Endothelial cell of umbilical vein (primary cell): ENCODE measurements at regions not wholly inside any gene's neighbourhood (a gene's known extent, or its start where the extent isn't known, plus 50 kb on each side); places are given as distances from the start of the nearest gene placed in this dataset.

Source experiments
- BruUV-seq: library from RNA; stranded (reverse); fragments of 400-500 nt; replicated peaks from 2 replicates; lab custom pipeline; 2021; lab: Mats Ljungman, UMichigan
- CTCF ChIA-PET: fragments of 300-600, 350-600 bp; sonication (Branson Sonifier 250); formaldehyde crosslinking; loops from one replicate; lab custom pipeline; 2021; ENCODE audit warnings: antibody characterized with exemption, inconsistent platforms; lab: Charles Lee
- POLR2A ChIA-PET: fragments of 300-600, 350-600 bp; sonication (Branson Sonifier 250); formaldehyde crosslinking; loops from one replicate; lab custom pipeline; 2021; ENCODE audit warnings: antibody characterized with exemption, inconsistent platforms; lab: Charles Lee
- DNase-seq: peaks from one replicate; pipeline ENCODE4 v3.0.0-alpha.2; 2011; ENCODE audit warnings: low read depth, low spot score
- FAIRE-seq: peaks from 2 replicates; lab custom pipeline; 2011; peaks lifted over from hg19 to GRCh38; lab: Jason Lieb, UNC
- H2AFZ ChIP-seq: 2 replicates; pipeline ENCODE4 v1.6.0; 2012; ENCODE audit warnings: low read depth, low read length, control low read depth, inconsistent platforms
- H3K27ac ChIP-seq: 2 replicates; pipeline ENCODE4 v1.5.1; 2011; ENCODE audit warnings: low read depth, mild to moderate bottlenecking, control low read depth, low read length, moderate library complexity; ENCODE audit not compliant: insufficient read depth
- H3K27me3 ChIP-seq, 2 experiments: 2 replicates each; pipeline versions ENCODE4 v1.6.0 to v1.6.1; 2011; ENCODE audit warnings: low read length in 2 of 2, mixed read lengths in 1 of 2; ENCODE audit not compliant: control insufficient read depth in 2 of 2, insufficient read depth in 2 of 2
- H3K36me3 ChIP-seq, 2 experiments: 2 replicates in 1 of 2; 3 replicates in 1 of 2; pipeline ENCODE4 v1.5.1; 2011; ENCODE audit warnings: low read length in 2 of 2, mild to moderate bottlenecking in 1 of 2, moderate library complexity in 1 of 2; ENCODE audit not compliant: control insufficient read depth in 2 of 2, insufficient read depth in 2 of 2; ENCODE audit errors: extremely low read depth in 1 of 2
- H3K4me1 ChIP-seq: 3 replicates; pipeline ENCODE4 v1.5.1; 2011; ENCODE audit warnings: mild to moderate bottlenecking, low read length; ENCODE audit not compliant: control insufficient read depth, insufficient read depth; ENCODE audit errors: extremely low read depth
- H3K4me2 ChIP-seq: 2 replicates; pipeline ENCODE4 v1.6.1; 2011; ENCODE audit warnings: low read length, control low read depth, mixed read lengths; ENCODE audit not compliant: insufficient read depth
- H3K4me3 ChIP-seq, 3 experiments: fragments of 200-600 bp in 1 of 3; sonication (generic), shearing (Covaris generic) in 1 of 3; replicated peaks in 1 of 3; 2 replicates each; pipeline ENCODE4 v1.5.1; 2011 to 2016; ENCODE audit warnings: control low read depth in 3 of 3, low read length in 3 of 3, mild to moderate bottlenecking in 2 of 3, inconsistent platforms in 1 of 3, low read depth in 1 of 3, moderate library complexity in 1 of 3; ENCODE audit not compliant: insufficient read depth in 1 of 3
- H3K79me2 ChIP-seq: 2 replicates; pipeline ENCODE4 v1.6.0; 2012; ENCODE audit warnings: low read length, inconsistent platforms; ENCODE audit not compliant: control insufficient read depth, insufficient read depth
- H3K9ac ChIP-seq: replicated peaks from 2 replicates; pipeline ENCODE3; 2011; ENCODE audit warnings: low read length, control low read depth; ENCODE audit not compliant: insufficient read depth; ENCODE audit errors: extremely low read depth
- H3K9me1 ChIP-seq: replicated peaks from 3 replicates; pipeline ENCODE4 v1.6.0; 2011; ENCODE audit warnings: mild to moderate bottlenecking, low read length; ENCODE audit not compliant: control insufficient read depth, insufficient read depth; ENCODE audit errors: extremely low read depth
- H3K9me3 ChIP-seq: replicated peaks from 2 replicates; pipeline ENCODE4 v1.5.1; 2012; ENCODE audit warnings: low read length, inconsistent platforms; ENCODE audit not compliant: control insufficient read depth, insufficient read depth
- H4K20me1 ChIP-seq: replicated peaks from 2 replicates; pipeline ENCODE3; 2011; ENCODE audit warnings: mild to moderate bottlenecking, low read length; ENCODE audit not compliant: control insufficient read depth, insufficient read depth; ENCODE audit errors: extremely low read depth
- CTCF ChIP-seq, 2 donors: IDR thresholded peaks; 1 replicate in 1 of 2; 2 replicates in 1 of 2; pipeline ENCODE4 v1.5.1; 2011; ENCODE audit warnings: low read length in 2 of 2, mild to moderate bottlenecking in 2 of 2, moderate library complexity in 2 of 2, control low read depth in 1 of 2, inconsistent platforms in 1 of 2, low read depth in 1 of 2; ENCODE audit not compliant: insufficient read depth in 1 of 2; ENCODE audit errors: extremely low read depth in 1 of 2
- EZH2 ChIP-seq: IDR thresholded peaks from 2 replicates; pipeline ENCODE4 v1.6.1; 2012; ENCODE audit warnings: borderline replicate concordance, low read depth, mild to moderate bottlenecking, moderate library complexity, low read length, inconsistent platforms; ENCODE audit not compliant: severe bottlenecking
- FOS ChIP-seq: IDR thresholded peaks from 2 replicates; pipeline ENCODE4 v1.6.1; 2011; ENCODE audit warnings: mild to moderate bottlenecking, low read length, moderate library complexity, borderline replicate concordance; ENCODE audit not compliant: insufficient read depth
- GATA2 ChIP-seq: IDR thresholded peaks from 2 replicates; pipeline ENCODE4 v1.7.0; 2011; ENCODE audit warnings: low read depth, mild to moderate bottlenecking, moderate library complexity, mixed read lengths, low read length; ENCODE audit not compliant: insufficient read length, insufficient read depth
- JUN ChIP-seq: IDR thresholded peaks from 2 replicates; pipeline ENCODE4 v1.6.1; 2011; ENCODE audit warnings: borderline replicate concordance, low read depth; ENCODE audit not compliant: insufficient read length, insufficient read depth
- MAX ChIP-seq: IDR thresholded peaks from 2 replicates; pipeline ENCODE4 v1.6.1; 2011; ENCODE audit not compliant: insufficient read depth, insufficient read length
- MYC ChIP-seq: IDR thresholded peaks from one replicate; pipeline ENCODE4 v1.6.1; 2011; ENCODE audit warnings: mild to moderate bottlenecking, low read depth, low read length
- POLR2A ChIP-seq: IDR thresholded peaks from 2 replicates; pipeline ENCODE4 v1.6.1; 2012; ENCODE audit warnings: low read depth, mild to moderate bottlenecking, control low read depth, low read length
- POLR2AphosphoS5 ChIP-seq: IDR thresholded peaks from 2 replicates; pipeline ENCODE4 v1.6.1; 2012; ENCODE audit warnings: low read depth, mild to moderate bottlenecking, control low read depth, low read length, moderate library complexity; ENCODE audit not compliant: insufficient read depth
- dilution Hi-C: fragments of 300-500 bp; cut with MboI; formaldehyde crosslinking; loops from one replicate; pipeline ENCODE4 v1.15.0; 2019; ENCODE audit warnings: low sequenced_read_pairs; ENCODE audit not compliant: extremely low pct_ligation_motif_present
- intact Hi-C: fragments of 100-400 bp; cut with micrococcal nuclease; formaldehyde crosslinking; loops from one replicate; pipeline ENCODE4 v1.10.0; 2022

- no peaks in the 10 kb centered on the region for H4K20me1 ChIP-seq
- TF ChIP-seq POLR2AphosphoS5, result no peak
- no peak for TF ChIP-seq FOS
- TF ChIP-seq MAX, result no peak
- no peak for TF ChIP-seq EZH2
- no peak for TF ChIP-seq GATA2
- ChIA-PET POLR2A (no interaction called here), CTCF (no interaction called here)
- no peaks in the 10 kb centered on the region for H3K36me3 ChIP-seq
- no peaks in the 10 kb centered on the region for H3K79me2 ChIP-seq
- no peaks in the 10 kb centered on the region for H3K4me1 ChIP-seq
- intact Hi-C loops, result no loop called here
- no TSS peak for BruUV-seq
- H3K27ac ChIP-seq, result no peak overlapping the region
- no peak overlapping the region for H3K4me2 ChIP-seq
- dilution Hi-C loops, result no loop called here
- H3K9me3 ChIP-seq, result peaks cover 2% of the 10 kb centered on the region
- no peak for FAIRE-seq
- H3K4me3 ChIP-seq, result no peak overlapping the region
- DNase-seq, result no peak
- H3K9ac ChIP-seq, result no peak overlapping the region
- H2AFZ ChIP-seq, result no peak overlapping the region
- H3K9me1 ChIP-seq, result no peaks in the 10 kb centered on the region
- no peaks in the 10 kb centered on the region for H3K27me3 ChIP-seq
Measured at GRCh38 chr4:35684755-35685154, 559.6 kb downstream of the ARAP2 start.

- DNase-seq (no peak), FAIRE-seq (no peak)
- dilution Hi-C loops (no loop called here), intact Hi-C loops (no loop called here)
- Histone ChIP-seq H3K4me3 (no peak overlapping the region), H4K20me1 (no peaks in the 10 kb centered on the region), H3K27ac (no peak overlapping the region), H3K9me1 (no peaks in the 10 kb centered on the region), H3K36me3 (no peaks in the 10 kb centered on the region), H3K9me3 (peaks cover 4% of the 10 kb centered on the region), H3K27me3 (no peaks in the 10 kb centered on the region), H3K4me2 (no peak overlapping the region), H3K4me1 (no peaks in the 10 kb centered on the region), H3K79me2 (no peaks in the 10 kb centered on the region), H2AFZ (no peak overlapping the region), H3K9ac (no peak overlapping the region)
- BruUV-seq, result no TSS peak
- ChIA-PET CTCF (no interaction called here), POLR2A (no interaction called here)
- no peak for TF ChIP-seq POLR2A
- TF ChIP-seq MAX, result no peak
- no peak for TF ChIP-seq EZH2
- no peak for TF ChIP-seq GATA2
- no peak for TF ChIP-seq FOS
- TF ChIP-seq POLR2AphosphoS5, result no peak
- no peak for TF ChIP-seq CTCF (IDR thresholded peaks at IDR 0.05; ENCODE audit: extremely low read depth in 1 of 2, insufficient read depth in 1 of 2, low read depth in 1 of 2, low read length in 2 of 2)
- TF ChIP-seq JUN, result no peak
- TF ChIP-seq MYC, result no peak
Measured at GRCh38 chr4:35689870-35690269, 554.4 kb downstream of the ARAP2 start.
